Naive thymus-derived CD4-positive, alpha-beta T cell (primary cell): ENCODE measurements at regions not wholly inside any gene's neighbourhood (a gene's known extent, or its start where the extent isn't known, plus 50 kb on each side); places are given as distances from the start of the nearest gene placed in this dataset.

Source experiments
- ATAC-seq: fragments of 150-1000 bp; cut with Tn5 transposase; 2 replicates; pipeline ENCODE4 v1.10.0; 2021; ENCODE audit warnings: mild to moderate bottlenecking, moderate library complexity
- CTCF ChIA-PET: fragments of 350-600 bp; sonication (Branson Sonifier 250); formaldehyde crosslinking; loops from one replicate; lab custom pipeline; 2021; ENCODE audit warnings: antibody characterized with exemption; lab: Charles Lee
- POLR2A ChIA-PET: fragments of 350-600 bp; sonication (Branson Sonifier 250); formaldehyde crosslinking; loops from one replicate; lab custom pipeline; 2021; ENCODE audit warnings: antibody characterized with exemption, inconsistent platforms; lab: Charles Lee
- DNase-seq, 9 donors: peaks; one replicate each; pipeline versions ENCODE4 v3.0.0 to v3.0.0-alpha.2; 2020 to 2022; ENCODE audit warnings: mixed read lengths in 1 of 9
- H3K27ac ChIP-seq: one replicate; pipeline ENCODE4 v1.7.0; 2013; ENCODE audit warnings: mild to moderate bottlenecking, low read depth, low read length, moderate library complexity
- H3K27me3 ChIP-seq, 2 donors: one replicate each; pipeline ENCODE4 v1.7.0; 2013; ENCODE audit warnings: low read length in 2 of 2, mild to moderate bottlenecking in 2 of 2, moderate library complexity in 2 of 2; ENCODE audit not compliant: control insufficient read depth in 2 of 2, insufficient read depth in 2 of 2
- H3K36me3 ChIP-seq, 3 experiments: 1 replicate in 2 of 3; 2 replicates in 1 of 3; pipeline ENCODE4 v1.7.0; 2013; ENCODE audit warnings: low read length in 3 of 3, mild to moderate bottlenecking in 3 of 3, moderate library complexity in 1 of 3; ENCODE audit not compliant: insufficient read depth in 3 of 3, control insufficient read depth in 2 of 3
- H3K4me1 ChIP-seq, 2 donors: one replicate each; pipeline ENCODE4 v1.7.0; 2013; ENCODE audit warnings: low read length in 2 of 2, mild to moderate bottlenecking in 2 of 2, moderate library complexity in 1 of 2; ENCODE audit not compliant: control insufficient read depth in 2 of 2, insufficient read depth in 2 of 2
- H3K4me3 ChIP-seq: 2 replicates; pipeline ENCODE4 v1.7.0; 2013; ENCODE audit warnings: mild to moderate bottlenecking, low read length
- H3K9me3 ChIP-seq, 3 experiments: 1 replicate in 2 of 3; 2 replicates in 1 of 3; pipeline ENCODE4 v1.7.0; 2013; ENCODE audit warnings: low read length in 3 of 3; ENCODE audit not compliant: control insufficient read depth in 2 of 3
- H3K27ac Mint-ChIP-seq, 9 donors: one replicate each; pipeline ENCODE4 v1.8.0; 2020 to 2022; ENCODE audit warnings: mixed read lengths in 9 of 9, mild to moderate bottlenecking in 8 of 9, moderate library complexity in 5 of 9, inconsistent platforms in 2 of 9
- H3K27me3 Mint-ChIP-seq, 5 donors: one replicate each; pipeline ENCODE4 v1.8.0; 2021 to 2022; ENCODE audit warnings: mixed read lengths in 5 of 5, mild to moderate bottlenecking in 1 of 5
- H3K36me3 Mint-ChIP-seq, 5 donors: one replicate each; pipeline ENCODE4 v1.8.0; 2020 to 2022; ENCODE audit warnings: mixed read lengths in 5 of 5, mild to moderate bottlenecking in 3 of 5, inconsistent platforms in 1 of 5
- H3K4me1 Mint-ChIP-seq, 7 donors: one replicate each; pipeline ENCODE4 v1.8.0; 2020 to 2022; ENCODE audit warnings: mixed read lengths in 7 of 7, mild to moderate bottlenecking in 3 of 7, inconsistent platforms in 1 of 7
- H3K4me3 Mint-ChIP-seq, 10 donors: one replicate each; pipeline ENCODE4 v1.8.0; 2020 to 2022; ENCODE audit warnings: mild to moderate bottlenecking in 10 of 10, mixed read lengths in 10 of 10, moderate library complexity in 6 of 10, inconsistent platforms in 2 of 10
- H3K9me3 Mint-ChIP-seq, 11 donors: one replicate each; pipeline ENCODE4 v1.8.0; 2020 to 2022; ENCODE audit warnings: mixed read lengths in 11 of 11, mild to moderate bottlenecking in 4 of 11, inconsistent platforms in 1 of 11, moderate library complexity in 1 of 11
- intact Hi-C, 2 donors: fragments of 100-400 bp; cut with micrococcal nuclease; formaldehyde crosslinking; loops; one replicate each; pipeline ENCODE4 v1.15.1; 2023

DNA sequence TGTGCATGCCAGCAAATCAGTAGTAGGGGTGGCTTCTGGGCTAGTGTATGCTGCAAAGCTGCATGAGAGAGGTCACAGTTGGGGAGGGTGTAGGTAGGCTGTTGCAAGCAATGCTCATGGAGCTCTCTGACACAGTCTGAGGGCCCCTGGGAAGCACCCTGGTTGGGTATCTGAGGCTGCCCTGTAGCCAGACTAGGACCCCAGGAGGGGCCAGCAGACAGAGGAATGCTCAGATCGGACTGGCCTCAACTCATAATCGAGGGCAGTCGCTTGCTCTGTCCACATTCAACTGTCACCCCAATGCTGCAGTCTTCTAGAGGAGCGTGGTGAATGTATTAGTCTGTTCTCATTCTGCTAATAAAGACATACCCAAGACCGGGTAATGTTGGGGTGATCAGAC, 204.0 kb upstream of the ALG10 start:
- ATAC-seq (no peak), DNase-seq (no peak)
- ChIA-PET CTCF (no interaction called here), POLR2A (no interaction called here)
- H3K9me3 Mint-ChIP-seq: peaks cover 6 to 28% (median 11%) of the 10 kb centered on the region in 11 donors
- no peak overlapping the region for H3K27ac Mint-ChIP-seq
- no peaks in the 10 kb centered on the region for H3K27me3 ChIP-seq
- H3K27ac ChIP-seq: no peak overlapping the region
- intact Hi-C loops: no loop called here
- H3K4me3 ChIP-seq: no peak overlapping the region
- H3K4me1 Mint-ChIP-seq: no peaks in the 10 kb centered on the region
- H3K36me3 ChIP-seq: no peaks in the 10 kb centered on the region
- no peaks in the 10 kb centered on the region for H3K4me1 ChIP-seq
- no peak overlapping the region for H3K4me3 Mint-ChIP-seq
- H3K27me3 Mint-ChIP-seq: no peaks in the 10 kb centered on the region
- H3K9me3 ChIP-seq: no peaks in the 10 kb centered on the region
- H3K36me3 Mint-ChIP-seq: no peaks in the 10 kb centered on the region

DNA sequence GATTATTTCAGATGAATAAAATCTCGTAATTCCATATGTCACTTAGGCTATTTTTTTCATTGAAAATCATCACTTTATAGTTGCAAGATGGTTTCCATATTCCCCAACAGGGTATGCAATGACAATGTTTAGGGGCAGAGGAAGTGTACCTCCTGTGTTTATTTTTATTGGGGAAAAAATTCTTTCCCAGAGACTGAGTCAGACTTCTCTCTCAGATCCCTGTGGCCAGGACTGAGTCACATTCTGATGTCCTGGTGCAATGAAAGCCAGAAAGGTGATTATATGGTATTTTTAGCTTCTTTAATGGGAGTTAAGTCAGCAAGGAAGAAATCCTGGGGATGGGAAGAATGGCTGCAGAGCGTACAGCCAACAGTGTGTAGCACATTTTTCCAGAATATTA, 196.9 kb upstream of the ALG10 start:
- Histone ChIP-seq H3K27me3 (no peaks in the 10 kb centered on the region), H3K4me1 (no peaks in the 10 kb centered on the region), H3K27ac (no peak overlapping the region), H3K4me3 (no peak overlapping the region), H3K36me3 (no peaks in the 10 kb centered on the region), H3K9me3 (no peaks in the 10 kb centered on the region)
- Mint-ChIP-seq H3K27me3 (no peaks in the 10 kb centered on the region), H3K4me3 (no peak overlapping the region), H3K9me3 (peaks cover 0 to 17% (median 2%) of the 10 kb centered on the region in 11 donors), H3K36me3 (no peaks in the 10 kb centered on the region), H3K27ac (no peak overlapping the region), H3K4me1 (no peaks in the 10 kb centered on the region)
- intact Hi-C loops: no loop called here
- DNase-seq (no peak), ATAC-seq (no peak)
- ChIA-PET CTCF (no interaction called here), POLR2A (no interaction called here)

DNA sequence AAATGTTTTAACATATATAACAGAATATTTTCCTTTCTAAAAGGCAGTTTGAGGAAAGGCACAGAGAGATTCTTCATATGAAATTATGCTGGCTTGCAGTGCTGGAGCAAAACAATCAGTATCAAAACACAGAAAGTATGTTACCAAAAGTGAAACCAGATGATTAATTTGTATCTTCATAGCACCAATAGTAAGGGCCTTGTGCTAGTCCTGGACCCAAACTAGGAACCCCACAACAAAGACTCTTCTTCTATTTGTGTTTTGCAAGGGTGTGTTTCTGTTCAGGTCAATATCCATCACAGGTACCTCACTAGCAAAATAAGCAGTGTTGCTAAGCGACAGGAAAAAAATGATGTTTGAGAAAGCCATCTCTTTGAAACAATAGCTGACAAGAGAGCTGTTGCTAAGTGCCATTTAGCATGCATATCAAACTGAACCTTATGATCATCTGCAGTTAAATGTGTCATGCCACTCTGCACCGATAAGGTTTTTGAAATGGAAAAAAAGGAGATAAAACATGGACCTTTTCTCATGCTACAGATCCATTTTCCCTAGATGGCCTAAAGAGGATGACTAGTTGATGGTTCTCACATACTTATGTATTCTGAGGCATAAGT, 196.2 kb upstream of the ALG10 start:
- H3K4me3 Mint-ChIP-seq: no peak overlapping the region
- Histone ChIP-seq H3K4me3 (no peak overlapping the region), H3K4me1 (no peaks in the 10 kb centered on the region), H3K27ac (no peak overlapping the region), H3K36me3 (no peaks in the 10 kb centered on the region), H3K27me3 (no peaks in the 10 kb centered on the region), H3K9me3 (no peaks in the 10 kb centered on the region)
- no peaks in the 10 kb centered on the region for H3K36me3 Mint-ChIP-seq
- ChIA-PET POLR2A (no interaction called here), CTCF (no interaction called here)
- H3K9me3 Mint-ChIP-seq: peaks cover 0 to 17% (median 2%) of the 10 kb centered on the region in 11 donors
- no peaks in the 10 kb centered on the region for H3K27me3 Mint-ChIP-seq
- intact Hi-C loops: no loop called here
- no peaks in the 10 kb centered on the region for H3K4me1 Mint-ChIP-seq
- H3K27ac Mint-ChIP-seq: no peak overlapping the region
- ATAC-seq (no peak), DNase-seq (no peak)

DNA sequence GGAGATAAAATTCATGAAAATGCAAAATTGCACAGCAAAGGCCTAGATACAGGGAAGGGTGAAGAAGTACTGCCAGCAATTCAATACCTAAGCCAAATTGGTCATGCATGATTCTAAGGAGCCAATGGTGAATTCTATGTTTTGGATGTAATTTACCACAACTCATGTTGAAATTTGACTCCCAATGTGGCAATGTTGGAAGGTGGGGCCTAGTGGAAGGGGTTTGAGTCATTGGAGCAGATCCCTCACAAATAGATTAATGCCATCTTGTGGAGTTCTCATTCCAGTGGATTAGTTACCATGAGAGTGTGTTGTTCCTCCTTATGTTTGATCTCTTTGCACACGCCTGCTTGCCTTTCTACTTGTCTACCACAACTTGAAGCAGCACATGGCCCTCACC, 194.0 kb upstream of the ALG10 start:
- peaks cover 0 to 9% (median 0%) of the 10 kb centered on the region in 11 donors for H3K9me3 Mint-ChIP-seq
- H3K4me3 Mint-ChIP-seq: no peak overlapping the region
- ATAC-seq: no peak
- Histone ChIP-seq H3K4me1 (no peaks in the 10 kb centered on the region), H3K4me3 (no peak overlapping the region), H3K27ac (no peak overlapping the region), H3K9me3 (no peaks in the 10 kb centered on the region), H3K27me3 (no peaks in the 10 kb centered on the region), H3K36me3 (no peaks in the 10 kb centered on the region)
- H3K27me3 Mint-ChIP-seq: no peaks in the 10 kb centered on the region
- intact Hi-C loops: no loop called here
- CTCF ChIA-PET: no interaction called here
- DNase-seq: no peak
- H3K36me3 Mint-ChIP-seq: no peaks in the 10 kb centered on the region
- POLR2A ChIA-PET: no interaction called here
- no peak overlapping the region for H3K27ac Mint-ChIP-seq
- H3K4me1 Mint-ChIP-seq: no peaks in the 10 kb centered on the region

DNA sequence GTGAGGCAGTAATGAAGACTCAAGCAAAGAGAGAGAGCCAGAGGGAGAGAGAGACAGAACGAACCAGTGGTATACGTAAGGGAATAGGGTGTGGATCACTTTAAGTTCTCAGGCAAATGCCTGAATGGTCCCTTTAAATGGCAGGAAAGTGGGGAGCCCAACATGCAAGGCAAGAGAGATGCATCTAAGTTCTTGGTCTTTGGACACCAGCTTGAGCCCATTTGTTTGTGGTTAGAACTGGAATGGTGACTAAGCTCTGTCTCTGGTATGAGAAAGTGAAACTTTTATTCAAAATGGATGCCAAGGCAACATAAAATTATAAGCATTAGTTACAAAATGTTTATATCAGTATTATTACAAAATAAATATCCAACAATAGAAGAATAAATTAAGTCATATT, 192.2 kb upstream of the ALG10 start:
- CTCF ChIA-PET: no interaction called here
- no peaks in the 10 kb centered on the region for H3K27me3 Mint-ChIP-seq

DNA sequence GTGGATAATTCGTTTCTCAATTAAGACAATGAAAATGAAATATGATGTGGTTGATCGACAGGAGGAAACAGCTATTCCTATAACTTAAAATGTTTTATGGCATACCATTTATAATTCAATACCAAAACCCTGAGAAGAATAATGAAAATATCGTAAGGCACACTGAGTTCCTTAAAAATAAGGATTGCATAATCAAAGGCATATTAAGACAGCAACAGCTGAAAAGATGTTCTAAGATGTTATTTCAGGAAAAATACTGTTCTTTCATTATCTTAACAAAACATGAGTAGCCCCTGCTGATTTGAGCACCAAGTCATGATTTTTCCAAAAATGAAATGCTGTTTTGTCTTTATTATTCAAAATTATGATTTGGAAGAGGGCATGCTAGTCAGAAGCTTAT, 189.4 kb upstream of the ALG10 start:
- peaks cover 0 to 19% (median 2%) of the 10 kb centered on the region in 11 donors for H3K9me3 Mint-ChIP-seq
- CTCF ChIA-PET: no interaction called here
- no peak overlapping the region for H3K4me3 Mint-ChIP-seq
- Histone ChIP-seq H3K4me1 (no peaks in the 10 kb centered on the region), H3K4me3 (no peak overlapping the region), H3K36me3 (no peaks in the 10 kb centered on the region), H3K27ac (no peak overlapping the region), H3K27me3 (no peaks in the 10 kb centered on the region), H3K9me3 (no peaks in the 10 kb centered on the region)
- ATAC-seq (no peak), DNase-seq (no peak)
- POLR2A ChIA-PET: no interaction called here
- H3K36me3 Mint-ChIP-seq: no peaks in the 10 kb centered on the region
- H3K27ac Mint-ChIP-seq: no peak overlapping the region
- no peaks in the 10 kb centered on the region for H3K27me3 Mint-ChIP-seq
- no peaks in the 10 kb centered on the region for H3K4me1 Mint-ChIP-seq
- intact Hi-C loops: no loop called here

More for the DNA sequence above, 192.2 kb upstream of the ALG10 start:
- Mint-ChIP-seq H3K4me3 (no peak overlapping the region), H3K9me3 (peaks cover 0 to 9% (median 0%) of the 10 kb centered on the region in 11 donors), H3K27ac (no peak overlapping the region), H3K36me3 (no peaks in the 10 kb centered on the region), H3K4me1 (no peaks in the 10 kb centered on the region)
- Histone ChIP-seq H3K4me1 (no peaks in the 10 kb centered on the region), H3K4me3 (no peak overlapping the region), H3K36me3 (no peaks in the 10 kb centered on the region), H3K9me3 (no peaks in the 10 kb centered on the region), H3K27ac (no peak overlapping the region), H3K27me3 (no peaks in the 10 kb centered on the region)
- intact Hi-C loops: no loop called here
- DNase-seq (no peak), ATAC-seq (no peak)
- POLR2A ChIA-PET: no interaction called here

DNA sequence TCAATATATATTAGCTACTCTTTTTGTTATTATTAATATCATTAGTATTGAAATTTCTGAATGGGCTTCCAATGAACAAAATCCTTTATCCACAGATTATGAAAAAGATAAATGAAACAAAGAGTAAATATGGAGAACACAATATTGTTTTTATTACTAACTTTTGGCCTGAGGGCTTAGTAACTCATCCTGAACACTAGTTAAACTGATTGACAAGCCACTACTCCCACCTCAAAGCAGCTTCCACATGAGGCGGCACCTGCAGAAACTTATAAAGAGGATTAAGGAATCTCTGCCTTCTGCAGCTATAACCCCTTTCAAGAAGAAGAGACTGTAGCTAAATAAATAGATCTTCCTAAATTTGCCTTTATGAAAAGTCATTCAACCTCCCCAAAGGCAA, 187.6 kb upstream of the ALG10 start:
- H3K4me1 Mint-ChIP-seq: no peaks in the 10 kb centered on the region
- ATAC-seq (no peak), DNase-seq (no peak)
- peaks cover 0 to 17% (median 2%) of the 10 kb centered on the region in 11 donors for H3K9me3 Mint-ChIP-seq
- intact Hi-C loops: no loop called here
- no peaks in the 10 kb centered on the region for H3K36me3 ChIP-seq
- ChIA-PET CTCF (no interaction called here), POLR2A (no interaction called here)
- no peak overlapping the region for H3K27ac Mint-ChIP-seq
- H3K9me3 ChIP-seq: no peaks in the 10 kb centered on the region
- H3K4me1 ChIP-seq: no peaks in the 10 kb centered on the region
- no peak overlapping the region for H3K27ac ChIP-seq
- no peak overlapping the region for H3K4me3 Mint-ChIP-seq
- no peak overlapping the region for H3K4me3 ChIP-seq
- no peaks in the 10 kb centered on the region for H3K27me3 ChIP-seq
- no peaks in the 10 kb centered on the region for H3K36me3 Mint-ChIP-seq
- H3K27me3 Mint-ChIP-seq: no peaks in the 10 kb centered on the region
